HG03196 (cell line): ENCODE measurements at regions not wholly inside any gene's neighbourhood (a gene's known extent, or its start where the extent isn't known, plus 50 kb on each side); places are given as distances from the start of the nearest gene placed in this dataset.
A peak's percentile ranks its signal among the peaks of the same experiment; 100 is the strongest.
"Not testable (repeated sequence)": the region's sequence is repeated elsewhere in the genome, so short reads cannot be mapped to it uniquely, and the experiment has no call there.

Experiments used
- ATAC-seq: cut with Tn5 transposase; IDR thresholded peaks from one replicate; pipeline ENCODE4 v1.9.1; 2021; ENCODE audit not compliant: unreplicated experiment

DNA sequence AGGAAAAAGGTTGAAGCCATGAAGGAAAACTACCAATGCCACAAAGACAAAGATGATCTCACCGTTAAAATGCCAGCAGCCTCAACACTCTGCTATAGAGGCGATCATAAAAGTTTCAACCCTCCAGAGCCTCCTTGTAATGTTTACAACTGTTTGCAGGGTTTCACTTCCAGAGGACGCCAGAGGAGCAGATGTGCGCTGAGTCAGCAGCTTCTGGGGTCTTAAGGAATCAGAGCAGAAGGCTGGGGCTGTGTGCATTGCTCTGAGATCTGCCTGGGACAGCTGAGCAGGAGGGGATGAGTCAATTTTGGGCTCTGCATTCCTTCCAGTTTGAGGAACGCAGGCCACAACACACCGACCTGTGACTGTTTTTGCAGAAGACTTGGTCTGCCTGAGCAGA is 98.3 kb downstream of the TMEM130 start:
- ATAC-seq = no peak

- ATAC-seq = no peak
These were observed 97.7 kb downstream of the TMEM130 start for GRCh38 chr7:98771941-98772603.

- no peak for ATAC-seq
These were observed 94.9 kb downstream of the TMEM130 start for GRCh38 chr7:98774884-98775283.

GRCh38 chr7:98777051-98777450 is 92.8 kb downstream of the TMEM130 start:
- no peak for ATAC-seq

DNA sequence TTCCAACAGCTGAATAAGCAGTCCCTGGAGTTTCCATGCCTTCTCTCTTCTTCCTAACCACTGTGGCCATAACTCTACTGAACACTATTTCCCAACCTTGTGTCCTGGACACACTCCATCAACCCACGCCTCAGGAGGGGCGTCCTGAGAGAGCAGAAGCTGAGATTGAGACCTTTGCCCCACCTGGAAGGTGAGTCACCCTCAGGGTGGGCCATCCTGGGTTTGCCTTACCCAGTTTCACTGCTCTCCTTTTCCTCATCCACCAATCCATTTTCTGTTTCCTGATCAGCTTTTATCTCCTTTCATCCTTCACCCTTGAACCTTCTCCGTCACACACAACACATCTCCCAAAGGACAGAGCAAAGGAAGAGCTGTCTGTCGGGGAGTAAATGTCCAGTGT is 91.4 kb downstream of the TMEM130 start:
- ATAC-seq = no peak

GRCh38 chr7:98779800-98780587 is 89.8 kb downstream of the TMEM130 start:
- no peak for ATAC-seq

- no peak for ATAC-seq
These were observed 85.5 kb downstream of the TMEM130 start for GRCh38 chr7:98784216-98784785.

DNA sequence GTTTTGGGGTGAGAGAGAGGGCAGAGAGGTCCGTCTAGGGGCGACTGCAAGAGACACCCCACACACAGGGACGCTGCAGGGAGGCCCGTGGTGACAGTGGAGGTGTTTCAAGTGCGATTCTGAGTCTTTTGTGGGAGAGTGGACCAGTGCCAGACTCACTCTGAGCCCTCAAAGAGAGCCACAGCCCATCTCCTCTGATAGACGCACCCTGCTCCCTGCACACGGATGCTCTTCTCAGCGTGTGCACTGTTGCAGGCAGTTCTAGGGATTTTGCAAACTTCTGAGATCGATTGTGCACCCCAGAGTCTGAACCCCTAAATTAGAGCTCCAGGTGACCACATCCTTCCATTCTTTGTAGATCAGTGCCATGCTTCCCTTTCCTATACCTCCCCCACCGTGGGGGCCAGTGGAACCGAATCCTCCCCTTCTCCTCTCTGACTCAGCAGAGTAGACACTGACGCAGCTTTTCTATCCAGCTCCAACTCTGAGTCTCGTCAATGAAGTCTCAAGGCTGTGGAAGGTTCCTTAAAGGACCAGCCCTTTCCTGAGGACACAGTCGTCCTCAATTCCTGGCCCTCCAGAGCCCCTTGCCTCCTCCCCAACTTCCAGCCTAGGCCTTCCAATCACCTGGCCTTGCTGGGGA is 83.8 kb downstream of the TMEM130 start:
- no peak for ATAC-seq

DNA sequence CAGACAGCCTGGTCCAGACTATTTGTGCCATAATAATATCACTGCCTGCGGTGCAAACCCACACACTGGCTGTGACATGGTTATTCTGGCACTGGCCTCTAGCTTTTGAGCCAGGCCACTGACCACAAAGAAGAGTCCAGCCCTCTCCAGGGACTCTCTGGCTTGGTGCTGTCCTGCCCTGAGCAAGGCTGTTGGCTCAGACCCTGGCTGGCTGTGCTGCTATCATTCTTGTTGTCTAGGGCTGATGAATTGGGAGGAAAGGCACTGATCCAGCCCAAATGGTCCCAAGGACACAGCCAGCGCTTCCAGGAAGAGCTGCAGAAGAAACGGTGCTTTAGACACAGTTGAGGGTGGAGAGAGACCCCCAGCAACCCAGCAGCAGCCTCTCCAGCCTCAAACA is 80.8 kb downstream of the TMEM130 start:
- no peak for ATAC-seq

DNA sequence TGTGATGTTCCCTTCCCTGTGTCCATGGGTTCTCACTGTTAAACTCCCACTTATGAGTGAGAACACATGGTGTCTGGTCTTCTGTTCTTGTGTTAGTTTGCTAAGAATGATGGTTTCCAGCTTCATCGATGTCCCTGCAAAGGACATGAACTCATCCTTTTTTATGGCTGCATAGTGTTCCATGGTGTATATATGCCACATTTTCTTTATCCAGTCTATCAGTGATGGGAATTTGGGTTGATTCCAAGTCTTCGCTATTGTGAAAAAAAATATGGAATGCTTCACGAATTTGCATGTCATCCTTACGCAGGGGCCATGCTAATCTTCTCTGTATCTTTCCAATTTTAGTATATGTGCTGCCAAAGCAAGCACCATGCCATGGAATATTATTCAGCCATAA is 75.4 kb downstream of the TMEM130 start:
- not testable (repeated sequence) for ATAC-seq

DNA sequence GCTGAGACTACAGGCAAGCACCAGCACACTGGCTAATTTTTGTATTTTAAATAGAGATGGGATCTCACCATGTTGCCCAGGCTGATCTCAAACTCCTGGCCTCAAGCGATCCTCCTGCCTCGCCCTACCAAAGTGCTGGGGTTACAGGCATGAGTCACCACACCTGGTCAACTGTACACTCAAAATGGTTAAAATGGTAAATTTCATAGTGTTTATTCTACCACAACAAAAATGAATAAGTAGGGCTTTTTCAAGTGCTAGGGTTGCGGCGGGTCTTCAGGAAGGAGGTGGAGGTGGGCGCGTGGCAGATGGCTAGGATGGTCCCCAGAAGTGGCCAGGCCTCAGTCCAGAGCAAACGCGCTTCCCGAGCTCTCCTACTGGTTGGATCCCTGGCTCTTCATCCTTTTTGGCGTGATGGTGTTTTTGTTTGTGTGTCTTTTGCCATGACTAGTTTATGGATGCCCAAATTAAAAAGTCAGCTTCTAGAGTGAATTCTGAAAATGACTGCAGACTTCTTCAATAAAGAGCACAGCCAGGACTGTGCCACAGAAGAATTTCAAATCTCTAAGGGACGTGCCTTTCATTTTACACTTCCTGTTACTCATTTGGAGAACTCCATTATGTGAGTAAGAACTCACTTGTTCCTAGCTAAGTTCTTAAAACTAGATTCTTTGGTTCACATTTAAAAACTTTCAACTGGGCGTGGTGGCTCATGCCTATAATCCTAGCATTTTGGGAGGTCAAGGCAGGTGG is 73.9 kb downstream of the TMEM130 start:
- ATAC-seq = peak; percentile 86
